NT2/D1 (cell line): ENCODE measurements at regions not wholly inside any gene's neighbourhood (a gene's known extent, or its start where the extent isn't known, plus 50 kb on each side); places are given as distances from the start of the nearest gene placed in this dataset.

Experiments
- DNase-seq: peaks from one replicate; pipeline ENCODE4 v3.0.0-alpha.2; 2011; ENCODE audit warnings: low read depth, low spot score
- H3K27me3 ChIP-seq: 2 replicates; pipeline ENCODE4 v1.6.0; 2011; ENCODE audit warnings: mild to moderate bottlenecking; ENCODE audit not compliant: insufficient read length, insufficient read depth
- H3K36me3 ChIP-seq: 2 replicates; pipeline ENCODE4 v1.6.1; 2011; ENCODE audit warnings: mild to moderate bottlenecking, low read length, mixed read lengths; ENCODE audit not compliant: insufficient read depth, insufficient read length
- H3K4me1 ChIP-seq: 2 replicates; pipeline ENCODE4 v1.5.1; 2011; ENCODE audit not compliant: insufficient read depth, insufficient read length
- H3K4me3 ChIP-seq: 2 replicates; pipeline ENCODE4 v1.5.1; 2011; ENCODE audit warnings: low read depth; ENCODE audit not compliant: insufficient read length
- H3K9ac ChIP-seq: 2 replicates; pipeline ENCODE4 v1.6.0; 2011; ENCODE audit warnings: low read depth; ENCODE audit not compliant: insufficient read length
- H3K9me3 ChIP-seq: 2 replicates; pipeline ENCODE4 v1.5.1; 2011; ENCODE audit warnings: mild to moderate bottlenecking, low read length; ENCODE audit not compliant: insufficient read depth
- SUZ12 ChIP-seq: IDR thresholded peaks from 2 replicates; pipeline ENCODE4 v1.6.1; 2011; ENCODE audit not compliant: insufficient read length, insufficient read depth; ENCODE audit errors: extremely low read depth
- YY1 ChIP-seq: IDR thresholded peaks from 2 replicates; pipeline ENCODE4 v1.6.1; 2011; ENCODE audit not compliant: insufficient read length, insufficient read depth
- ZNF274 ChIP-seq: IDR thresholded peaks from 2 replicates; pipeline ENCODE4 v1.6.1; 2011; ENCODE audit warnings: mild to moderate bottlenecking, low read depth, low read length

GRCh38 chr3:99348451-99348850 is 289.9 kb upstream of the COL8A1 start:
- Histone ChIP-seq H3K4me1 (no peaks in the 10 kb centered on the region), H3K27me3 (no peaks in the 10 kb centered on the region), H3K36me3 (no peaks in the 10 kb centered on the region), H3K9me3 (no peaks in the 10 kb centered on the region), H3K4me3 (no peak overlapping the region), H3K9ac (no peak overlapping the region)
- TF ChIP-seq ZNF274 (no peak), YY1 (no peak), SUZ12 (no peak)
- no peak for DNase-seq

- H3K4me3 ChIP-seq = no peak overlapping the region
Measured at GRCh38 chr3:99344216-99344615, 294.2 kb upstream of the COL8A1 start.

GRCh38 chr3:99342383-99342782 is 296.0 kb upstream of the COL8A1 start:
- no peak overlapping the region for H3K9ac ChIP-seq
- no peak for DNase-seq
- H3K27me3 ChIP-seq = no peaks in the 10 kb centered on the region
- no peaks in the 10 kb centered on the region for H3K9me3 ChIP-seq
- no peaks in the 10 kb centered on the region for H3K4me1 ChIP-seq
- no peak overlapping the region for H3K4me3 ChIP-seq
- TF ChIP-seq YY1 (no peak), ZNF274 (no peak), SUZ12 (no peak)
- no peaks in the 10 kb centered on the region for H3K36me3 ChIP-seq

More at GRCh38 chr3:99344216-99344615, 294.2 kb upstream of the COL8A1 start:
- Histone ChIP-seq H3K9ac (no peak overlapping the region), H3K4me1 (no peaks in the 10 kb centered on the region), H3K36me3 (no peaks in the 10 kb centered on the region), H3K27me3 (no peaks in the 10 kb centered on the region), H3K9me3 (no peaks in the 10 kb centered on the region)
- TF ChIP-seq ZNF274 = no peak
- no peak for TF ChIP-seq SUZ12
- TF ChIP-seq YY1 = no peak
- DNase-seq = no peak

- TF ChIP-seq YY1 = no peak
- TF ChIP-seq SUZ12 = no peak
- no peak for TF ChIP-seq ZNF274
- Histone ChIP-seq H3K4me3 (no peak overlapping the region), H3K9ac (no peak overlapping the region), H3K36me3 (no peaks in the 10 kb centered on the region), H3K9me3 (no peaks in the 10 kb centered on the region), H3K4me1 (no peaks in the 10 kb centered on the region), H3K27me3 (no peaks in the 10 kb centered on the region)
- DNase-seq = no peak
Measured at GRCh38 chr3:99339222-99339621, 299.2 kb upstream of the COL8A1 start.

- Histone ChIP-seq H3K9me3 (no peaks in the 10 kb centered on the region), H3K27me3 (no peaks in the 10 kb centered on the region), H3K36me3 (no peaks in the 10 kb centered on the region), H3K9ac (no peak overlapping the region), H3K4me3 (no peak overlapping the region), H3K4me1 (no peaks in the 10 kb centered on the region)
- no peak for DNase-seq
- TF ChIP-seq ZNF274 (no peak), SUZ12 (no peak), YY1 (no peak)
Measured at GRCh38 chr3:99332718-99333117, 305.7 kb upstream of the COL8A1 start.

- no peaks in the 10 kb centered on the region for H3K9me3 ChIP-seq
- H3K9ac ChIP-seq = no peak overlapping the region
- no peaks in the 10 kb centered on the region for H3K4me1 ChIP-seq
- H3K36me3 ChIP-seq = no peaks in the 10 kb centered on the region
- DNase-seq = no peak
- TF ChIP-seq ZNF274 = no peak
- no peak for TF ChIP-seq YY1
- no peak for TF ChIP-seq SUZ12
- H3K4me3 ChIP-seq = no peak overlapping the region
- H3K27me3 ChIP-seq = no peaks in the 10 kb centered on the region
Measured at GRCh38 chr3:99332276-99332675, 306.1 kb upstream of the COL8A1 start.

- no peaks in the 10 kb centered on the region for H3K27me3 ChIP-seq
- TF ChIP-seq SUZ12 = no peak
- TF ChIP-seq ZNF274 = no peak
- TF ChIP-seq YY1 = no peak
- H3K9me3 ChIP-seq = no peaks in the 10 kb centered on the region
- no peak for DNase-seq
- no peak overlapping the region for H3K9ac ChIP-seq
- H3K36me3 ChIP-seq = no peaks in the 10 kb centered on the region
- H3K4me3 ChIP-seq = no peak overlapping the region
- no peaks in the 10 kb centered on the region for H3K4me1 ChIP-seq
Measured at GRCh38 chr3:99330924-99331532, 307.4 kb upstream of the COL8A1 start.

GRCh38 chr3:99330281-99330680 is 308.1 kb upstream of the COL8A1 start:
- no peaks in the 10 kb centered on the region for H3K4me1 ChIP-seq
- H3K9ac ChIP-seq = no peak overlapping the region
- H3K27me3 ChIP-seq = no peaks in the 10 kb centered on the region
- H3K9me3 ChIP-seq = no peaks in the 10 kb centered on the region
- no peak overlapping the region for H3K4me3 ChIP-seq
- DNase-seq = no peak
- TF ChIP-seq SUZ12 = no peak
- TF ChIP-seq YY1 = no peak
- no peak for TF ChIP-seq ZNF274
- H3K36me3 ChIP-seq = no peaks in the 10 kb centered on the region
